Thyroid gland (tissue), 4 donors: ENCODE measurements at regions not wholly inside any gene's neighbourhood (a gene's known extent, or its start where the extent isn't known, plus 50 kb on each side); places are given as distances from the start of the nearest gene placed in this dataset.

Source experiments
- CTCF ChIP-seq, 6 experiments: fragments of 200-600 bp in 3 of 6; fragments of 450-650 bp in 3 of 6; sonication (generic) in 3 of 6; IDR thresholded peaks; one replicate each; pipeline ENCODE4 v1.5.1; 2016 to 2019; ENCODE audit warnings: antibody characterized with exemption in 6 of 6, mild to moderate bottlenecking in 2 of 6, inconsistent platforms in 1 of 6, moderate library complexity in 1 of 6
- POLR2A ChIP-seq, 2 donors: fragments of 450-650 bp; IDR thresholded peaks; one replicate each; pipeline ENCODE4 v1.6.1; 2017; ENCODE audit warnings: antibody characterized with exemption in 2 of 2, mild to moderate bottlenecking in 2 of 2, moderate library complexity in 1 of 2

DNA sequence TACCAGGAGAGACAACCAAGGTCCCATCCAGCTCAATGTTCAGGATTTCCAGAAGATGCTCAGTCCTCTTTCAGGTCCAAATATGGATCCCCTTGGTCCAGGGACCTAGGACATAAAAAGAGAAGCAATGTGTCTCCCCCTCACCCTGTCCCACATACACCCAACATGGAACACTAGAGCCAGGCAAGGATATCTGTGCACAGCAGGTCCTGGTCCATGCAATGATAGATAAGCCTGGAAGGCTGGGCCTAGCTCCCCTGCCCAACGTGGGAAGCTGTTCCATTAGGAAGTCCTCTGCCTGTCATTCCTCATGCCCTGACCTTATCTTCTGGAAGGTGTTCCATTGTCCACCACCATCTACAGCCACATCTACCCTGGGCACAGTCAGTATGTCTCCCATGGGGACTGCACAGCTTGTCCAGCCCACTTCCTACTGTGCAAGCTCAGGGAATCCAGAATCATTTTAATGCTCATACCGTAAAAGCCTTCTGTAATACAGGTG lies 1434.8 kb downstream of the TBC1D22A start:
- TF ChIP-seq CTCF (IDR thresholded peaks at IDR 0.05) (no peak), POLR2A (IDR thresholded peaks at IDR 0.05) (no peak)
